ENCODE measurements at regions not wholly inside any gene's neighbourhood (a gene's known extent, or its start where the extent isn't known, plus 50 kb on each side); places are given as distances from the start of the nearest gene placed in this dataset.

GRCh38 chr1:56202796-56203492 lies 376.4 kb downstream of the PLPP3 start:
- Histone ChIP-seq H3K4me1 (ENCODE audit: control insufficient read depth, insufficient read depth, low read length) (no peaks in the 10 kb centered on the region), H3K27ac (ENCODE audit: low read depth, low read length) (no peak overlapping the region), H3K9me3 (ENCODE audit: control insufficient read depth, low read length) (no peaks in the 10 kb centered on the region), H3K9ac (ENCODE audit: extremely low read depth, low read length, poor library complexity, severe bottlenecking) (no peak overlapping the region), H3K27me3 (ENCODE audit: control insufficient read depth, insufficient read depth, low read length, poor library complexity, severe bottlenecking) (no peaks in the 10 kb centered on the region), H3K36me3 (ENCODE audit: control insufficient read depth, insufficient read depth, low read length) (no peaks in the 10 kb centered on the region), H3K4me3 (ENCODE audit: low read length) (no peak overlapping the region)
- peaks cover 5% of the 10 kb centered on the region for H3K9me3 Mint-ChIP-seq
- no peaks in the 10 kb centered on the region for H3K4me1 Mint-ChIP-seq
- H3K4me3 Mint-ChIP-seq: no peak overlapping the region
- H3K27me3 Mint-ChIP-seq (ENCODE audit: insufficient read depth): peaks cover 2% of the 10 kb centered on the region
- H3K27ac Mint-ChIP-seq: no peak overlapping the region
- 80 to 81% methylated on average over 1 to 5 of the region's 5 CpGs for WGBS, 2 experiments (ENCODE audit: insufficient coverage in 1 of 2, insufficient read length in 1 of 2)
- DNase-seq: no peak
- no peaks in the 10 kb centered on the region for H3K36me3 Mint-ChIP-seq (ENCODE audit: low read depth)
- TF ChIP-seq CTCF (conservative IDR thresholded peaks at IDR 0.05): no peak

GRCh38 chr1:56202186-56202585 lies 377.2 kb downstream of the PLPP3 start:
- no peaks in the 10 kb centered on the region for H3K4me1 ChIP-seq (ENCODE audit: control insufficient read depth, insufficient read depth, low read length)
- DNase-seq: no peak
- H3K36me3 ChIP-seq (ENCODE audit: control insufficient read depth, insufficient read depth, low read length): no peaks in the 10 kb centered on the region
- no peak overlapping the region for H3K27ac ChIP-seq (ENCODE audit: low read depth, low read length)
- TF ChIP-seq CTCF (conservative IDR thresholded peaks at IDR 0.05): no peak
- no peaks in the 10 kb centered on the region for H3K27me3 ChIP-seq (ENCODE audit: control insufficient read depth, insufficient read depth, low read length, poor library complexity, severe bottlenecking)
- H3K4me1 Mint-ChIP-seq: no peaks in the 10 kb centered on the region
- no peaks in the 10 kb centered on the region for H3K9me3 ChIP-seq (ENCODE audit: control insufficient read depth, low read length)
- no peak overlapping the region for H3K4me3 ChIP-seq (ENCODE audit: low read length)
- H3K27me3 Mint-ChIP-seq (ENCODE audit: insufficient read depth): peaks cover 2% of the 10 kb centered on the region
- 76% methylated on average over 2 of the region's 2 CpGs; no CpG with 5 or more reads in 1 of the 2 experiments for WGBS, 2 experiments (ENCODE audit: insufficient coverage in 1 of 2, insufficient read length in 1 of 2)
- peaks cover 3% of the 10 kb centered on the region for H3K9me3 Mint-ChIP-seq
- no peak overlapping the region for H3K4me3 Mint-ChIP-seq
- no peak overlapping the region for H3K27ac Mint-ChIP-seq
- no peaks in the 10 kb centered on the region for H3K36me3 Mint-ChIP-seq (ENCODE audit: low read depth)
- H3K9ac ChIP-seq (ENCODE audit: extremely low read depth, low read length, poor library complexity, severe bottlenecking): no peak overlapping the region

GRCh38 chr1:56200896-56201295 lies 378.5 kb downstream of the PLPP3 start:
- Mint-ChIP-seq H3K4me3 (no peak overlapping the region), H3K27me3 (ENCODE audit: insufficient read depth) (no peaks in the 10 kb centered on the region)

More at GRCh38 chr1:56200896-56201295, 378.5 kb downstream of the PLPP3 start:
- no peaks in the 10 kb centered on the region for H3K36me3 Mint-ChIP-seq (ENCODE audit: low read depth)
- Histone ChIP-seq H3K9ac (ENCODE audit: extremely low read depth, low read length, poor library complexity, severe bottlenecking) (no peak overlapping the region), H3K27ac (ENCODE audit: low read depth, low read length) (no peak overlapping the region), H3K4me1 (ENCODE audit: control insufficient read depth, insufficient read depth, low read length) (no peaks in the 10 kb centered on the region), H3K36me3 (ENCODE audit: control insufficient read depth, insufficient read depth, low read length) (no peaks in the 10 kb centered on the region), H3K9me3 (ENCODE audit: control insufficient read depth, low read length) (no peaks in the 10 kb centered on the region), H3K27me3 (ENCODE audit: control insufficient read depth, insufficient read depth, low read length, poor library complexity, severe bottlenecking) (no peaks in the 10 kb centered on the region), H3K4me3 (ENCODE audit: low read length) (no peak overlapping the region)
- no peaks in the 10 kb centered on the region for H3K9me3 Mint-ChIP-seq
- WGBS, 2 experiments (ENCODE audit: insufficient coverage in 1 of 2, insufficient read length in 1 of 2): 86 to 98% methylated on average over 1 to 2 of the region's 2 CpGs
- H3K4me1 Mint-ChIP-seq: peaks cover 3% of the 10 kb centered on the region
- no peak for DNase-seq
- TF ChIP-seq CTCF (conservative IDR thresholded peaks at IDR 0.05): no peak
- no peak overlapping the region for H3K27ac Mint-ChIP-seq

Data from endodermal cell (in vitro differentiated cells).